Gastroesophageal sphincter (tissue), 4 donors: ENCODE measurements at regions not wholly inside any gene's neighbourhood (a gene's known extent, or its start where the extent isn't known, plus 50 kb on each side); places are given as distances from the start of the nearest gene placed in this dataset.
"Not testable (repeated sequence)": the region's sequence is repeated elsewhere in the genome, so short reads cannot be mapped to it uniquely, and the experiment has no call there.

Source experiments
- ATAC-seq: fragments of 150-250 bp; one replicate; pipeline ENCODE4 v1.9.1; 2016; ENCODE audit warnings: mild to moderate bottlenecking, moderate library complexity
- H3K27ac ChIP-seq, 4 donors: fragments of 200-600 bp; sonication (generic) in 3 of 4; 1 replicate in 3 of 4; 2 replicates in 1 of 4; pipeline ENCODE4 v1.5.1; 2016 to 2019
- H3K27me3 ChIP-seq: fragments of 200-600 bp; sonication (generic); one replicate; pipeline ENCODE4 v1.5.1; 2019
- H3K36me3 ChIP-seq, 2 donors: fragments of 200-600 bp; sonication (generic); one replicate each; pipeline ENCODE4 v1.5.1; 2019; ENCODE audit warnings: control low read depth in 1 of 2
- H3K4me1 ChIP-seq, 3 donors: fragments of 200-600 bp; sonication (generic); 1 replicate in 2 of 3; 2 replicates in 1 of 3; pipeline ENCODE4 v1.5.1; 2016 to 2019; ENCODE audit warnings: control low read depth in 2 of 3
- H3K4me3 ChIP-seq, 2 donors: fragments of 200-600 bp; sonication (generic); one replicate each; pipeline ENCODE4 v1.5.1; 2019; ENCODE audit warnings: mild to moderate bottlenecking in 1 of 2, moderate library complexity in 1 of 2
- H3K9me3 ChIP-seq, 3 donors: fragments of 200-600 bp; sonication (generic); one replicate each; pipeline ENCODE4 v1.5.1; 2017 to 2019; ENCODE audit warnings: control low read depth in 2 of 3
- EP300 ChIP-seq: sonication (generic); formaldehyde crosslinking; IDR thresholded peaks from one replicate; pipeline ENCODE4 v1.6.1; 2017; ENCODE audit warnings: antibody characterized with exemption, mild to moderate bottlenecking
- POLR2A ChIP-seq, 2 donors: fragments of 450-650 bp; IDR thresholded peaks; one replicate each; pipeline ENCODE4 v1.6.1; 2017; ENCODE audit warnings: antibody characterized with exemption in 2 of 2, mild to moderate bottlenecking in 2 of 2, moderate library complexity in 1 of 2
- POLR2AphosphoS5 ChIP-seq: sonication (generic); formaldehyde crosslinking; IDR thresholded peaks from one replicate; pipeline ENCODE4 v1.6.1; 2017; ENCODE audit warnings: antibody characterized with exemption
- WGBS, 2 donors: methylation state at CpG; one replicate each; pipeline ENCODE4 v1.1.5; 2018; ENCODE audit warnings: low coverage in 1 of 2; 5-methylcytosine and 5-hydroxymethylcytosine counted together
- TF ChIP-seq, protein P1 (sequence below), 4 experiments: fragments of 200-600 bp in 2 of 4; fragments of 450-650 bp in 2 of 4; sonication (generic) in 1 of 4; IDR thresholded peaks; one replicate each; pipeline ENCODE4 v1.5.1; 2017 to 2019; ENCODE audit warnings: antibody characterized with exemption in 4 of 4, mild to moderate bottlenecking in 2 of 4, moderate library complexity in 2 of 4

GRCh38 chr18:42513441-42513840 is 558.4 kb downstream of the PIK3C3 start:
- 55 to 87% methylated on average over 1 of the region's 1 CpG for WGBS, 2 donors
- TF ChIP-seq, protein P1, sequence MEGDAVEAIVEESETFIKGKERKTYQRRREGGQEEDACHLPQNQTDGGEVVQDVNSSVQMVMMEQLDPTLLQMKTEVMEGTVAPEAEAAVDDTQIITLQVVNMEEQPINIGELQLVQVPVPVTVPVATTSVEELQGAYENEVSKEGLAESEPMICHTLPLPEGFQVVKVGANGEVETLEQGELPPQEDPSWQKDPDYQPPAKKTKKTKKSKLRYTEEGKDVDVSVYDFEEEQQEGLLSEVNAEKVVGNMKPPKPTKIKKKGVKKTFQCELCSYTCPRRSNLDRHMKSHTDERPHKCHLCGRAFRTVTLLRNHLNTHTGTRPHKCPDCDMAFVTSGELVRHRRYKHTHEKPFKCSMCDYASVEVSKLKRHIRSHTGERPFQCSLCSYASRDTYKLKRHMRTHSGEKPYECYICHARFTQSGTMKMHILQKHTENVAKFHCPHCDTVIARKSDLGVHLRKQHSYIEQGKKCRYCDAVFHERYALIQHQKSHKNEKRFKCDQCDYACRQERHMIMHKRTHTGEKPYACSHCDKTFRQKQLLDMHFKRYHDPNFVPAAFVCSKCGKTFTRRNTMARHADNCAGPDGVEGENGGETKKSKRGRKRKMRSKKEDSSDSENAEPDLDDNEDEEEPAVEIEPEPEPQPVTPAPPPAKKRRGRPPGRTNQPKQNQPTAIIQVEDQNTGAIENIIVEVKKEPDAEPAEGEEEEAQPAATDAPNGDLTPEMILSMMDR (IDR thresholded peaks at IDR 0.05) = no peak
- TF ChIP-seq POLR2A (IDR thresholded peaks at IDR 0.05) = no peak

DNA sequence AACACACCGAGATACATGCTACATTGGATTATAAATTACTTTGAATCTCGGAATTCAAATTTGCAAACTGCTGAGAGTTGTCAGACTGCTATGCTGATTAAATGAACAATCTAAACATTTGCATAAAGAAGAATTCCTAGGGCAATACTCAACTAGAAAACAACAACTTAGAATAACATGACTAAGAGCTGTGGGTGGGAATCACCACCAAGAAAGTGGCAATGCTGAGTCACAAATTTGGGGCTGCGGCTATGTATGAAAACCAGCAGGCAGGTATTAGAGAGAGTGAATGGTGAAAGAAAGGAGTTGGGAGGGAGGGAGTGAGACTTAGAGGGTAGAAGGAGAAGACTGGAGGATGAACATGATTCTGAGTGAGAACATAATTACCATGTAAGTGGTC is 559.5 kb downstream of the PIK3C3 start:
- WGBS, 2 donors = 56 to 84% methylated on average over 3 of the region's 3 CpGs
- H3K27me3 ChIP-seq = no peaks in the 10 kb centered on the region
- no peaks in the 10 kb centered on the region for H3K9me3 ChIP-seq
- no peaks in the 10 kb centered on the region for H3K4me1 ChIP-seq
- H3K4me3 ChIP-seq = no peak overlapping the region
- no peak for ATAC-seq
- H3K36me3 ChIP-seq = no peaks in the 10 kb centered on the region
- H3K27ac ChIP-seq = no peak overlapping the region
- TF ChIP-seq POLR2A (IDR thresholded peaks at IDR 0.05) = no peak
- no peak for TF ChIP-seq EP300
- TF ChIP-seq, protein P1 (IDR thresholded peaks at IDR 0.05) = no peak
- TF ChIP-seq POLR2AphosphoS5 = no peak

More at GRCh38 chr18:42513441-42513840, 558.4 kb downstream of the PIK3C3 start:
- Histone ChIP-seq H3K36me3 (no peaks in the 10 kb centered on the region), H3K9me3 (no peaks in the 10 kb centered on the region), H3K27ac (no peak overlapping the region), H3K4me1 (no peaks in the 10 kb centered on the region), H3K27me3 (no peaks in the 10 kb centered on the region), H3K4me3 (no peak overlapping the region)
- no peak for ATAC-seq

DNA sequence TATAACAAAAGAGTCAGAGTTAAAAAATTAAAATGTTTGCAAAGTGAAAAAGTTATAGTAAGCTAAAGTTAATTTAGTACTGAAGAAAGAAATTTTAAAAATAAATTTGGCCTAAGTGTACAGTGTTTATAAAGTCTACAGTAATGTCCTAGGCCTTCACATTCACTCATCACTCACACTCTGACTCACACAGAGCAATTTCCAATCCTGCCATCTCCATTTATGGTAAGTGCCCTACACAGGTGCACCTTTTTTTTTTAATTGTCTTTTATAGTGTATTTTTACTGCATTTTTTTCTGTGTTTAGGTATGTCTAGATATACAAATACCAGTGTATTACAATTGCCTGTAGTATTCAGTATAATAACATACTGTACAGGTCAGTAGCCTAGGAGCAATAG is 562.9 kb downstream of the PIK3C3 start:
- TF ChIP-seq EP300 = no peak
- TF ChIP-seq POLR2A (IDR thresholded peaks at IDR 0.05) = no peak
- no peak for TF ChIP-seq POLR2AphosphoS5
- no peak overlapping the region for H3K27ac ChIP-seq
- H3K4me1 ChIP-seq = no peaks in the 10 kb centered on the region
- no peak overlapping the region for H3K4me3 ChIP-seq
- H3K36me3 ChIP-seq = no peaks in the 10 kb centered on the region
- H3K27me3 ChIP-seq = no peaks in the 10 kb centered on the region
- no peaks in the 10 kb centered on the region for H3K9me3 ChIP-seq
- no peak for ATAC-seq

DNA sequence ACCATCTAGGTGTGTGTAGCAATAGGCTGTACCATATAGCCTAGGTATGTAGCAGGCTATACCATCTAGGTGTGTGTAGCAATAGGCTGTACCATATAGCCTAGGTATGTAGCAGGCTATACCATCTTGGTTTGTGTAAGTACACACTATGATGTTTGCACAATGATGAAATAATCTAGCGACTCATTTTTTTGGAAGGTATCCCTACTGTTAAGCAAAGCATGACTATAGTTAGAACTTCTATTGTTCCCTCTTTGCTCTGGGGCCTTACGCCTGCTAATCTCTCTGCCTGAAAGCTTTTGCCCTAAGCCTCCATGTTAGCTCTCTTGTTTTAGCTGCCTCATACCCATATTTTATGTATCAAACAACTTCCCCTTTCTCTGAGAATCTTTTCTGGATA is 563.3 kb downstream of the PIK3C3 start:
- H3K36me3 ChIP-seq, H3K9me3 ChIP-seq, H3K27me3 ChIP-seq, H3K4me1 ChIP-seq, H3K27ac ChIP-seq, H3K4me3 ChIP-seq, ATAC-seq: not testable (repeated sequence)
- 60 to 66% methylated on average over 2 of the region's 2 CpGs for WGBS, 2 donors

GRCh38 chr18:42520138-42520537 is 565.1 kb downstream of the PIK3C3 start:
- TF ChIP-seq POLR2A (IDR thresholded peaks at IDR 0.05) (no peak), POLR2AphosphoS5 (no peak), EP300 (no peak)
- TF ChIP-seq, protein P1 (IDR thresholded peaks at IDR 0.05) = no peak
- Histone ChIP-seq H3K27me3 (no peaks in the 10 kb centered on the region), H3K4me3 (no peak overlapping the region), H3K9me3 (no peaks in the 10 kb centered on the region), H3K4me1 (no peaks in the 10 kb centered on the region), H3K36me3 (no peaks in the 10 kb centered on the region), H3K27ac (no peak overlapping the region)
- ATAC-seq = no peak
- 31 to 50% methylated on average over 2 of the region's 2 CpGs for WGBS, 2 donors

DNA sequence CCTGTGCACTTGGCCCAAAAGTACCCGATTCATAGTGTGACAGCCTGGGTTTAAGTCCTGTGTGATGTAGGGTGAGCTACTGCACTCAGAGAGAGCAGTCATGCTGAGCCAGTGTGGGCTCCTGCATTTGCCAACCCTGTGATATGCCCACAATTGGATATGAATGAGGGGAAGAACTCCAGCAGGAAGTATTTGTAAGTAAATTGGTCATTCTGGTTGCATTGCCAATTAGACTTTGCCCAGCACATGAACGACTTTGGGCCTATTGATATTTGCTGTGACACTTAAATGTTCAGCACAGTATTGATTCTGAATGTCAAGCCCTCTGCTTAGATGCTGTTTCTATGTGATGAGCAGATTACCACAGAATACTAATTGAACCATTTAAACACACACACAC is 570.9 kb downstream of the PIK3C3 start:
- Histone ChIP-seq H3K36me3 (no peaks in the 10 kb centered on the region), H3K27me3 (no peaks in the 10 kb centered on the region), H3K9me3 (no peaks in the 10 kb centered on the region), H3K4me1 (no peaks in the 10 kb centered on the region), H3K27ac (no peak overlapping the region), H3K4me3 (no peak overlapping the region)
- no peak for ATAC-seq
- TF ChIP-seq EP300 = no peak
- TF ChIP-seq, protein P1 (IDR thresholded peaks at IDR 0.05) = no peak
- TF ChIP-seq POLR2A (IDR thresholded peaks at IDR 0.05) = no peak
- no peak for TF ChIP-seq POLR2AphosphoS5
- WGBS, 2 donors = 55 to 81% methylated on average over 2 of the region's 2 CpGs
